Calu3 (cell line): ENCODE measurements at regions not wholly inside any gene's neighbourhood (a gene's known extent, or its start where the extent isn't known, plus 50 kb on each side); places are given as distances from the start of the nearest gene placed in this dataset.
"Not testable (repeated sequence)": the region's sequence is repeated elsewhere in the genome, so short reads cannot be mapped to it uniquely, and the experiment has no call there.

Source experiments
- BruUV-seq: library from RNA; stranded (reverse); fragments of 400-500 nt; replicated peaks from 2 replicates; lab custom pipeline; 2021; lab: Mats Ljungman, UMichigan
- CTCF ChIA-PET: fragments of 300-600 bp; sonication (Branson Sonifier 250); formaldehyde crosslinking; loops from one replicate; lab custom pipeline; 2022; ENCODE audit warnings: antibody characterized with exemption; lab: Charles Lee
- DNase-seq: peaks from one replicate; pipeline ENCODE4 v3.0.0; 2022
- H3K27ac Mint-ChIP-seq: one replicate; pipeline ENCODE4 v1.8.0; 2022; ENCODE audit warnings: mixed read lengths; ENCODE audit not compliant: unreplicated experiment
- H3K27me3 Mint-ChIP-seq: one replicate; pipeline ENCODE4 v1.8.0; 2022; ENCODE audit warnings: mixed read lengths; ENCODE audit not compliant: unreplicated experiment
- H3K36me3 Mint-ChIP-seq: one replicate; pipeline ENCODE4 v1.8.0; 2022; ENCODE audit warnings: mild to moderate bottlenecking, moderate library complexity, mixed read lengths; ENCODE audit not compliant: insufficient read depth, unreplicated experiment
- H3K4me1 Mint-ChIP-seq: one replicate; pipeline ENCODE4 v1.8.0; 2022; ENCODE audit warnings: mild to moderate bottlenecking, low read depth, mixed read lengths; ENCODE audit not compliant: unreplicated experiment
- H3K4me3 Mint-ChIP-seq: one replicate; pipeline ENCODE4 v1.8.0; 2022; ENCODE audit warnings: mild to moderate bottlenecking, low read depth, moderate library complexity, mixed read lengths; ENCODE audit not compliant: unreplicated experiment
- H3K9me3 Mint-ChIP-seq: one replicate; pipeline ENCODE4 v1.8.0; 2022; ENCODE audit warnings: low read depth, mixed read lengths; ENCODE audit not compliant: unreplicated experiment
- intact Hi-C: fragments of 100-400 bp; cut with micrococcal nuclease; formaldehyde crosslinking; loops from one replicate; pipeline ENCODE4 v1.10.0; 2022; ENCODE audit not compliant: unreplicated experiment
- TF ChIP-seq, protein P1 (sequence below): fragments of 200-600 bp; IDR thresholded peaks from one replicate; pipeline ENCODE4 v1.8.0; 2022; ENCODE audit warnings: antibody characterized with exemption; ENCODE audit not compliant: unreplicated experiment

DNA sequence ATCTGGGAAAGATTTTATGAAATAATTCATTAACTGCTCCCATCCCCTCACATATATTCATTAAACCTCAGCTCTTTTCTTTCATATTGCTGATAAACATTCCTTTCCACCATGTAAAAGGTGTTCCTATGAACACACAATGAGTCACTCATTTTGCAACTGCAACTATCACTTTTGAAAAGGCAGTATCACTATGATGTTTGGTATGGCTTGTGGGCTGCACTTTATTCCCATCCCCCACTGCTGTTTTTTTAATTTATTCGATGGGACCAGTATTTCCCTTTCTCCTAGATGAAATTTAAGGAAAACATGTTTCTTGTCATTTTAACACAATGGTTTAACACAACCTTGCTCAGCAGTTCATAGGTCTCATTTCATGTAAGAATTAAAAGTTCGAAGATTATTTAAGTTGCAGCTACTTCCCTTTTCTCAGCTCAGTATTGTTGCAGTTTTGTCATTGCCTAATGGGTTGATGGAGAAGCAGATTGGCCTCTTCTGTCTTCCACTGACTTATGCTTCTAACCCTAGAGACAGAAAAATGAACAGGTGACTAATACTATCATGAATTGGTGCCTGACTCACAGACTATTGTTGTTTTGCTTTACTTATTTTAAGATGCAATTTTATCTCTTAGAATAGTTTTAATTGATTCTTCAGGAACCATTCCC, 280.3 kb downstream of the ZPLD1 start:
- Mint-ChIP-seq H3K27me3 (no peaks in the 10 kb centered on the region), H3K27ac (peak overlapping the region; percentile 36), H3K9me3 (no peaks in the 10 kb centered on the region), H3K4me3 (no peak overlapping the region), H3K36me3 (no peaks in the 10 kb centered on the region), H3K4me1 (peaks cover 11% of the 10 kb centered on the region)
- TF ChIP-seq, protein P1, sequence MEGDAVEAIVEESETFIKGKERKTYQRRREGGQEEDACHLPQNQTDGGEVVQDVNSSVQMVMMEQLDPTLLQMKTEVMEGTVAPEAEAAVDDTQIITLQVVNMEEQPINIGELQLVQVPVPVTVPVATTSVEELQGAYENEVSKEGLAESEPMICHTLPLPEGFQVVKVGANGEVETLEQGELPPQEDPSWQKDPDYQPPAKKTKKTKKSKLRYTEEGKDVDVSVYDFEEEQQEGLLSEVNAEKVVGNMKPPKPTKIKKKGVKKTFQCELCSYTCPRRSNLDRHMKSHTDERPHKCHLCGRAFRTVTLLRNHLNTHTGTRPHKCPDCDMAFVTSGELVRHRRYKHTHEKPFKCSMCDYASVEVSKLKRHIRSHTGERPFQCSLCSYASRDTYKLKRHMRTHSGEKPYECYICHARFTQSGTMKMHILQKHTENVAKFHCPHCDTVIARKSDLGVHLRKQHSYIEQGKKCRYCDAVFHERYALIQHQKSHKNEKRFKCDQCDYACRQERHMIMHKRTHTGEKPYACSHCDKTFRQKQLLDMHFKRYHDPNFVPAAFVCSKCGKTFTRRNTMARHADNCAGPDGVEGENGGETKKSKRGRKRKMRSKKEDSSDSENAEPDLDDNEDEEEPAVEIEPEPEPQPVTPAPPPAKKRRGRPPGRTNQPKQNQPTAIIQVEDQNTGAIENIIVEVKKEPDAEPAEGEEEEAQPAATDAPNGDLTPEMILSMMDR: no peak
- BruUV-seq: no TSS peak
- DNase-seq: no peak
- intact Hi-C loops: no loop called here
- CTCF ChIA-PET: interaction anchor here (1.9 kb wide), 1 partner anchor 17 kb away, joined by 5 read pairs; no protein-coding TSS in a partner anchor

DNA sequence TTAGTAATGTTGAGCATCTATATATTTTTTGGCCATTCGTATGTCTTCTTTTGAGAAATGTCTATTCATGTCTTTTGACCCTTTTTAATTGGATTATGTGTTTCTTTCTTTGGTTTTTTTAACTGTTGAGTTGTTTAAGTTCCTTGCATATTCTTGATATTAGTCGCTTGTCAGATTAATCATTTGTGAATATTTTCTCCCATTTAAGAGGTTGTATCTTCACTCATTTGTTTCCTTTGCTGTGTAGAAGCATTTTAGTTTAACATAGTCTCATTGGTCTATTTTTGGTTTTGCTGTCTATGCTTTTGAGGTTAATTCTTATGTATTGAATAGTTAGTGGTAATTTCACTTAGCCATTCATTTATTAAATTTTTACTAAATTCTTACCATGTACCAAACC, 283.8 kb downstream of the ZPLD1 start:
- TF ChIP-seq, protein P1: no peak

DNA sequence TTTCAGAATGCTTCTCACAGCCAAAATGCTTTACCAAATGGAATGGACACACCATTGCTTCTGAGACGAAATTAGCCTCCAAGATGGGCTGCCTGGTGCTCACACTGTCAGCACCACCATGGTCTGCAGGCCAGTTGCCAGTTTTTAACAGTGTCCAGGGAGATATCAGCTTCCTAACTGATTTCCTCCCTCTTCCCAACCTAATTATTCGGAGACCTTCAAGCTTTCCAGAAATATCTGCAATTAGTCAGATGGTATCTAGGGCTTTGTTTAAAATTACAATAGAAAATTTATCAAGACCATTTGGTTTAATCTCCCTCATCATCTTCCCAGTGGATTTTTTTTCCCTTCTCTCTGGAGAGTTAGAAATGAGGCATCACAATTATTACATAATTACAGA, 287.5 kb downstream of the ZPLD1 start:
- Mint-ChIP-seq H3K36me3 (no peaks in the 10 kb centered on the region), H3K4me1 (no peaks in the 10 kb centered on the region), H3K4me3 (no peak overlapping the region), H3K27ac (no peak overlapping the region), H3K9me3 (no peaks in the 10 kb centered on the region), H3K27me3 (no peaks in the 10 kb centered on the region)
- intact Hi-C loops: no loop called here
- TF ChIP-seq, protein P1: no peak
- no peak for DNase-seq
- BruUV-seq: no TSS peak
- CTCF ChIA-PET: interaction anchor here (1.0 kb wide), 1 partner anchor 49 kb away, joined by 3 read pairs; no protein-coding TSS in a partner anchor

More for the DNA sequence above, 283.8 kb downstream of the ZPLD1 start:
- intact Hi-C loops: no loop called here
- H3K36me3 Mint-ChIP-seq: no peaks in the 10 kb centered on the region
- H3K4me1 Mint-ChIP-seq: peaks cover 11% of the 10 kb centered on the region
- no peaks in the 10 kb centered on the region for H3K27me3 Mint-ChIP-seq
- no TSS peak for BruUV-seq
- no peak overlapping the region for H3K4me3 Mint-ChIP-seq
- DNase-seq: no peak
- no peak overlapping the region for H3K27ac Mint-ChIP-seq
- H3K9me3 Mint-ChIP-seq: no peaks in the 10 kb centered on the region
- CTCF ChIA-PET: no interaction called here

DNA sequence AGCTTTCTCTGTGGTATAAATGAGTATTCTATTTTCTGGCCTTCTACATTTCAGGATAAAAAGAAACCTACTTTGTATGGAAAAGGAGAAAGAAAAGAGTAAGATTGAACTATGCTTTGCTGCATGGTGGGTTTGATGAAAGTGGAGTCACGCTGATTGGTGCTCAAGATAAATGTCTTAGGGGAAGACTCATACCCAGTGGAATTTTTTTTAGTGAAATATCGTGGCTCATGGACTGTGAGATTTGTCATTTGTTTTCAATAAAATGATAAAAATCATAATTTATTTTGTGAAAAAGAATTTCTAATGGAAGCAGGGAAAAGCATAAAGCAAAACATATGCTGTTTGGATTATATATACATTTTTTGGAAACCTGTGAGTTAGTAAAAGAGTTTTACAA, 292.5 kb downstream of the ZPLD1 start:
- TF ChIP-seq, protein P1: no peak
- Mint-ChIP-seq H3K27ac (no peak overlapping the region), H3K9me3 (peaks cover 2% of the 10 kb centered on the region), H3K36me3 (no peaks in the 10 kb centered on the region), H3K4me3 (no peak overlapping the region), H3K4me1 (no peaks in the 10 kb centered on the region), H3K27me3 (no peaks in the 10 kb centered on the region)
- BruUV-seq: no TSS peak
- intact Hi-C loops: no loop called here
- DNase-seq: no peak
- CTCF ChIA-PET: no interaction called here

DNA sequence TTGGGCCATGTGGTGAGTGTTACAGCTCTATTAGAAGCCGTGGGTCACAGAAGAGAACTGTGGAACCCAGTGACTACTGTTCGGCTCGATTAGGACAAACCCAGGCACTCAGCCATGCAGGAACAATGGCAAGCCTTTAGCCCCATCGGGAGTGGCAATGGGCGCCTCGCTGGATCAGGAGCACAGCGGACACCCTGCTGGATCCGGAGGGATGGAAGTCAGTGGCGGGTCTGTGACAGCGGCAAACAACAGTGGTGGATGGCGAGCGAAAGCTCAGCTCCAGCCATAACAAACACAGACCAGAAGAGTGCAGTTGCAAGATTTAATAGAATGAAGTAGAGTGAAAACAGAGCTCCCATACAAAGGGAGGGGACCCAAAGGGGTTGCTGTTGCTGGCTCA, 297.8 kb downstream of the ZPLD1 start:
- H3K4me3 Mint-ChIP-seq, intact Hi-C loops, H3K27me3 Mint-ChIP-seq, DNase-seq, H3K27ac Mint-ChIP-seq, H3K4me1 Mint-ChIP-seq, H3K36me3 Mint-ChIP-seq, BruUV-seq, H3K9me3 Mint-ChIP-seq: not testable (repeated sequence)
- CTCF ChIA-PET: interaction anchor here (0.6 to 1.6 kb wide), 2 partner anchors 16 to 234 kb away, joined by 5 to 9 read pairs; no protein-coding TSS in a partner anchor
